Thyroid gland (tissue), 4 donors: ENCODE measurements at regions not wholly inside any gene's neighbourhood (a gene's known extent, or its start where the extent isn't known, plus 50 kb on each side); places are given as distances from the start of the nearest gene placed in this dataset.
"Not testable (repeated sequence)": the region's sequence is repeated elsewhere in the genome, so short reads cannot be mapped to it uniquely, and the experiment has no call there.

ENCODE experiments used
- CTCF ChIP-seq, 6 experiments: fragments of 200-600 bp in 3 of 6; fragments of 450-650 bp in 3 of 6; sonication (generic) in 3 of 6; IDR thresholded peaks; one replicate each; pipeline ENCODE4 v1.5.1; 2016 to 2019; ENCODE audit warnings: antibody characterized with exemption in 6 of 6, mild to moderate bottlenecking in 2 of 6, inconsistent platforms in 1 of 6, moderate library complexity in 1 of 6
- POLR2A ChIP-seq, 2 donors: fragments of 450-650 bp; IDR thresholded peaks; one replicate each; pipeline ENCODE4 v1.6.1; 2017; ENCODE audit warnings: antibody characterized with exemption in 2 of 2, mild to moderate bottlenecking in 2 of 2, moderate library complexity in 1 of 2

GRCh38 chr13:78041366-78041765 lies 122.7 kb upstream of the EDNRB start:
- not testable (repeated sequence) for TF ChIP-seq CTCF, POLR2A (IDR thresholded peaks at IDR 0.05)
